ENCODE measurements at regions not wholly inside any gene's neighbourhood (a gene's known extent, or its start where the extent isn't known, plus 50 kb on each side); places are given as distances from the start of the nearest gene placed in this dataset.

DNA sequence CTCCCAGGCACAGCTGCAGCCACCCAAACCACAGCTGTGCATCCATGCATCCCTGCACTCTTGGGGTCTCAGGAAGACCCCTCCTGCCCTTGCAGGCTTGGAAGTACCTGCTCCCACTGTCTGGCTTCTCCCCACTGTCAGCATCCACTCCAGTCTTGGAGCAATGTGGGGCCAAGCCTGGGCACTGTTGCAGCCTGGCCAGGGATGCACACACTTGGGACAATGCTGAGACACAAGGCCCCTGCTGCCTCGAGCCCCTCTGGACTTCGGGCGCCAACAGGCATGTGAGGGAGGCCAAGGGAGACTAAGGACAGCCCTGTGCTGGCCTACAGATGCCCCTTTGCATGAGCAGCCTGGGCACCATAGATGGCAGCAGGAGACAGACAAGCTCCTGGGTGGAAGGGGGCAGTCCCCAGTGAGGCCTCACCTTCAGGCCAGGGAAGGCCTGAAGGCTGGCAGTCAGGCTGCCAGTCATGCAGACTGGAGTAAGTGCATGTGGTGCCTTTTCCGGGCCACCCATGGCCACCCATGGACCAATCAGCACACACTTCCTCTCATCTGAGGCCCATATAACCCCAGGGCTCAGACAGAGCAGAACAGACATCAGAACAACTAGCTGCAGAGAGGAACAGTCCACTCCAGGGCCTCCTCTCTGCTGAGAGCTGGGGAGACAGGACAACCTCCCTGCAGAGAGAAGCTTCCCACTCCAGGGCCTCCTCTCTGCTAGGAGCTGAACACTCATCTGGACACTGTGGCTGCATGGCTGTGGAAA is 219.0 kb downstream of the VGLL3 start:
- TF ChIP-seq CTCF (IDR thresholded peaks at IDR 0.05; ENCODE audit: insufficient read depth, low read length, poor library complexity, severe bottlenecking): no peak
- no peak for TF ChIP-seq EZH2phosphoT487 (conservative IDR thresholded peaks at IDR 0.05; ENCODE audit: low read length)
